ENCODE measurements at regions not wholly inside any gene's neighbourhood (a gene's known extent, or its start where the extent isn't known, plus 50 kb on each side); places are given as distances from the start of the nearest gene placed in this dataset.
"Not testable (repeated sequence)": the region's sequence is repeated elsewhere in the genome, so short reads cannot be mapped to it uniquely, and the experiment has no call there.

DNA sequence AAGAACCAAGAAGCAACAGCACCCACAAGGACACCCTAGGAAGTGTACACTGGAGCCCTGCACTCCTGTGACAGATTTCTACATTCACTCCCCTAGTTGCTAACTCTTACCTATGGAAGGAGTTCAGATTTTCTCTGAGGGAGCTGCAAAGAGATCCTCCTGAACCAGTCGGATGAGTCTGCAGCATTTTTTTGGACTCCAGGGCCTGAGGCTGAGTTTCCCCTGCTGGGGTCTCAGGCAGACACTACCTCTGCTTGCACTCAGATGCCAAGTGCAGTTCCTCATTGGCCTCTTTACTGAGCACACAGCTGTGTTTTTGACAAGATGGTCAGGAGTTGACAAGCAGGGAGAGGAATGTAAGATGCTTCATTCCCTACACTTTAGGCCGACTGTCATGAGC lies 153.2 kb upstream of the RBM19 start:
- DNase-seq: no peak

DNA sequence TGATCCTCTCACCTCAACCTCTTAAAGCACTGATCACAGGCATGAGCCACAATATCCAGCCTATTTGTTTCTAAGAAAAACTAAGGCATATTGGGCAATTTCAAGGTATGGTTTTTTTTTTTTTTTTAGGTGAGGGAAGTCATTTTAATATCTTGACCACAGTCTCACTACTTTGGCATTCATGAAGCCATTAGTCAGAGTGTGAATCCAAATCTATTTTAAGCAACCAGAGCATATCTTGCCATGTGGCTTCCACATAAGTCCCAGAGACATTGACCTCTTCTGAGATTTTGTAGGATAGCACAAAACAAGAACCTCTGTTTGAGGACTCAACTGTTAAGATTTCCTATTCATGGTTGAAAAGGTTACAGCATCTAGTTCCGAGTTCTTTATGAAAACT lies 130.3 kb upstream of the RBM19 start:
- no peak for DNase-seq

DNA sequence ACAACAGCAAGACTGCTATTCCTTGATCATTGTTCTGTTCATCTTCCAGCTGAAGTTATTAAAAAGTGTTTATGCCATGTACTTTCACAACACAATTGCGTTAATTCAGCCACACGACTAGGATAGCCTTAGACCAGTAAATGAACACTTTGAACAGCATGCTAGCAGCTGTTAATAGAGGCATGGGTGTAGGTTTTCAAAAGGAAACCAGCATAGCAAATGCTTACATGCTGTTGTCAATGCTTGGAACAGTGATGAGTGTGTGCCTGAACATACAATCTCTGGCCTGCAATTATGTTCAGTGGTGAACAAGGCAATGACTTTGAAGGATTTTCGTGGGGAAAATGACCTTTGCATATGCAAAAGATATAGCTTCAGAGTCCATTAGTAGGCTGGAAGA lies 127.4 kb upstream of the RBM19 start:
- no peak for DNase-seq

- no peak for DNase-seq
Observed at GRCh38 chr12:114092981-114093380, 126.9 kb upstream of the RBM19 start.

DNA sequence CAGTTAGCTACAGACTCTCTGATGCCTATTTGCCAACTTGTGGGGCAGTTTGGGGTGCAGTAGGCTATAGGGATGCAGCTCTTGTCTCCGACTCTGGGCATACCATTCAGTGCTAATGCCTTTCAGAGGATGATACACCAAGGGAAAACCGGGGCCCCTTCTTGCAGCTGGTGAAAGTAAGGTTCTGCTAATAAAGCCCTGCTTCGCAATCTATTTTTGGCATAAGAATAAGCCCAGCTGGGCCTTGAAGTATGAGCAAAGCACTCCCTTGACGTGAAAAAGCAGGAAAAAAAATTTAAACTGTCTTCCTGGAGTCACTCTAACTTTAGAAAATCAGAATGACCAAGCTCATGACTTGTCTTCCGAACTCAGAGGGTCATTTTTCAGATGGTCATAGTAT lies 124.1 kb upstream of the RBM19 start:
- DNase-seq: no peak

- no peak for DNase-seq
Observed at GRCh38 chr12:114073076-114073475, 107.0 kb upstream of the RBM19 start.

- no peak for DNase-seq
Observed at GRCh38 chr12:114069507-114069906, 103.4 kb upstream of the RBM19 start.

GRCh38 chr12:114064497-114064896 lies 98.4 kb upstream of the RBM19 start:
- DNase-seq: no peak

- DNase-seq: not testable (repeated sequence)
Observed at GRCh38 chr12:114064034-114064433, 97.9 kb upstream of the RBM19 start.

DNA sequence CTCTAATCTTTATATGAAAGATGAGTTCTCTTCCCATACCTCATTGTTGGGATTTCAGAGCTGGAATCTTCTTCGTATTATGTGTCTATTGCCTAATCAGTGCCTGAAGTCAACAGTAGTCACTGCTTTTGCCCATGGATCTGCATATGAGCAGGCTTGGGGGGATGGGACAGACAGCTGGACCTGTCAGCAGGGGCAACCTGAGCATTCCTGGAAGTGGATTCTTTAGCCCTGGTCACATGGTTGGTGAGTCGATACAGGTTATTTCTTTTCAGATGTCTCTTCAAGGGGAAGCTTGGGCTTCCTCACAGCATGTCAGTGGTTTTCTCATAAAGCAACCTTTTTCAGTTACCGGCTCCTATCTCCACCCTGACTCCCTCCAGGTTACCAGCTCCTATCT lies 97.3 kb upstream of the RBM19 start:
- DNase-seq: no peak

DNA sequence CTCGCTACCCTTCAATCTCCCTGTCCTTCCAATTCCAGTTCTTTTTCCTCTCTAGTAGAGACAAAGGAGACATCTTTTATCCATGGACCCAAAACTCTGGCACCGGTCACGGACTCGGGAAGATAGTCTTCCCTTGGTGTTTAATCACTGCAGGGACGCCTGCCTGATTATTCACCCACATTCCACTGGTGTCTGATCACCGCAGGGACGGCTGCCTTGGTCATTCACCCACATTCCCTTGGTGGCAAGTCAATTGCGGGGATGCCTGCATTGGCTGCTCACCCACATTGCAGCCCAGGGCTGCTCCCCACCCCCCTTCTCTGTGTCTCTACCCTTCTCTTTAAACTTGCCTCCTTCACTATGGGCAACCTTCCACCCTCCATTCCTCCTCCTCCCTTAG lies 90.2 kb upstream of the RBM19 start:
- DNase-seq: not testable (repeated sequence)

DNA sequence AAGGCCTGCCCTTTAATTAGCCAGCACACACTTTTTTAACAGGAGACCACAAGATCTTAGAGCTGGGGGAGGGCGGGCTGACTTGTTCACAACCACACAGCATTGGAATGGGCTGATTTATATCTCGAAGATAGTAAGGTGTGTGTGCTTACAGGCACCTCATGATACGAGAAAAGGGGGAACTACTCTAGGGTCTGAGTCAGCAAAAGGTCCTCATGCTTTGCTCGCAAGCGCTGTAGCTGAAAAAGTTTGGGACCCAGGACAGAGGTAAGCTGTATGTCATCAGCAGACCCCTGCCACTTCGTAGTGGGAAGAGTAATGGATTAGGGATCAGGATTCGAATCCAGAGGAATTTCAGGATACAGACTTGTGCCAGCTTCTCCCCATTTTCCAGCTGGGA lies 88.9 kb upstream of the RBM19 start:
- DNase-seq: no peak

DNA sequence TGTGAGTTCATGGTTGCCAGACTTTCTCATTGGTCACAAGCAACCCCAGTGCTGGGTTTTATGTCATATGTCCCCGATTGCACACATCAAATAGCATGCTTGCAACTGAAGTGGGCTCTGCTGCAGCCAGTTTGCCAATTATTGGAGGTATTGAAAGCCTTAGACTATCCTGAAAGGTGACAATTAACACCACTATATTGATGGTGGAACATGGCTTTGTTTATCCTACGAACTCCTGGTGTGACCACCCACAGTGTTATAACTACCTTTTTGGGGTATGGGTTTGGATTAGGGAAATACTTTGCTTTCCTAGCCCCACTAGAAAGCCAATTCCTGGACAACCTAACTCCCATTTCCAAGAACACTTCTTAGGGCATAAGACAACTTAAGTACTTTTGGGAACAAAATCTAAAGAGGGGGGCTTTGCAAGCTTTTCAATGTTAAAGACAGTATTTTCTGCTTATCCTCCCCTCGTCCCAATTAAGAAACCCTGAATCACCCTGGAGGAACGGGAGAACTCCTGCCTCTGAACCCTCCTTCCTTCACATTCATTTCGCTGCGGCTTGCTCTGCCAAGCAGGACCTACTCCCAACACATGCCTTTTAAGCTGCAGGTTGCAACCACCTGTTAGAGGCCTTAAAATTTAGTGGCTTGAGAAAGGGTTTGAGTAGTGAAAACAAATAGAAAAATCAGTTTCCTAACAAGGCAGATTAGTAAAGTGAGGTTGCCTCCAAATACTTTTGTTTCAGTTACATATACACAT lies 80.3 kb upstream of the RBM19 start:
- DNase-seq: no peak

DNA sequence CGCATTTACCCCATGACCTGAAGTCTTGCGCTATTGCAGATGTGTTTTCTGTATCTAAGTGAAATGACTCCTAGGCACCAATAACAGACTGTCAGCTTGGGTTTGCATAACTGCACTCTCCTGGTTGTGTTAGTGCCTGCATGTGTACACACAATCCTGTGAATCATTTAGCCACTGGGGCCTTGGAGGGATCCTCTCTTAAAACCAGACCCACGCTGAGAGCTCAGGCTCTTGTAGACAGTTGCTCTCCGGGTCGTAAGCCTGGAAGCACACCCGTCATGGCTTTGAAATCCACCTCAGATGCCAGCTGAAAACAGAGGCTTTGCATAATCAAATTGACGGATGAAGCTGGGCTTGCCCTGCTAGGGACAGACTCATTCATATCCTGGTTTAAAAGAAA lies 79.2 kb upstream of the RBM19 start:
- no peak for DNase-seq

DNA sequence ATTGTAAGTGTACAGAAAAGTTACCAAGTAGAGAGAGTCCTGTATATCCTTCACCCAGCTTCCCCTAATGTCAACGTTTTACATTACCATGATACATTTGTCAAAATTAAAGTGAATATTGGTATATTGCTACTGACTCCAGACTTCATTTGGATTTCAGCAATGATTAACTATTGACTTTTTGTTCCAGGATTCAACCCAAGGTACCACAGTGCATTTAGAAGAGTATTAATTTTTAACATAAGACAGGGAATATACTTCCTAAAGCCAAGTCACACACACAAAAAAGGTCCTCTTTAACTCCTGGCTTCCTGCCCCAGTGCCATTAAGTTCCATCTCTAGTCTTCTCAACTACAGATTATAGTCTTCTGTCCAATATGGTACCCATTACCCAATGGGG lies 75.5 kb upstream of the RBM19 start:
- DNase-seq: no peak

GRCh38 chr12:114041136-114041535 lies 75.0 kb upstream of the RBM19 start:
- no peak for DNase-seq

DNA sequence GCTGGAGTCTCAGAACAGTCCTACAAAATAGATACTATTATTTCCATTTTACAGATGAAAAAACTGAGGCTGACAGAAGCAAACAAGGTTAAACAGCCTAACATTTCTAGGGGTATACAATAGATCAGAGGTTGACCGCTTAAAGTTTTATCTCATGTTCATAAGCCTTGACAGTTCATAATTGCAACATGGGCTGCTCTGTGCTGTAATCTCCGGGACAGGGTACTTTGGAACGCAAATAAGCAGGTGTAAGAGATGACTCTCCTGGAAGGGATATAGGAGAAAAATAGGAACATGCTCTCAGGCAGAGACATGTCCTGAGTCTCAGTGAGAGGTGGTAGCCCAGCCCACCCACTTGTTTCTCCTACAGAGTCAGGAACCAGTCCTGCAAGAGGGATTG lies 72.8 kb upstream of the RBM19 start:
- no peak for DNase-seq

DNA sequence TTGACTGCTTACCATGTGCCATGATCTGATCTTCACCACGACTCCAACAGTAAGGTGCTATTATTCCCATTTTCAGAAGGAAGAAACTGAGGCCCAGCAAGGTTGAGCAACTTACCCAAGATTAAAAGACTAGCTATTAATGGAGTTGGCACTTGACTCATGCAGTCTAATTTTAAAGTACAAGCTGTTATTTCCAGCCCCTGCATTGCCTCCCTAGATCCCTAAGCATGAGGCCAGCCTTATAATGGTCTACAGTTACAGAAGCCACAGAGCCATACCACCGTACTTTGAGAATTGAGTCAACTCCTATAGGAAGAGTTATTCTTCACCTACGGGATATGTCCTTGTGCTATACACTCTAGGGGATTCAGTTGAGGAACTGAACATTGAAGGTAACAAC lies 66.7 kb upstream of the RBM19 start:
- no peak for DNase-seq

DNA sequence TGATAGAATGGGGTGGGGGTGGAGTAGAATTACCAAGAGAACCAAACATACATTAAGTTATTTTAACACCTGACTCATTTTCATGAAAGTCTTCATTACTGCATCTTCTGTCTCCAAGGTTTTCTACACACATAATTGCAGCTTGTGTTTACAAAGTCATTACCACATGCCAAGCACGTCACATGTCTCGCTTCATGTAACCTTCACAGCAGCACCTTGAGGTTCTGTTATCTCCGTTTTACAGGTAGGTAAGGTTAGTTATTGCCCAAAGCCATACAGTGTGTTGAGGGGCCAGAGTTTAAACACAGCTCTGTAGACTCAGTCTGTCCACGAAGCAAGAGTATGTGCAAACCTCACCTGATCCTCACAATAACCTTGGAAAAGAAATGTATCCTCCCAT lies 64.3 kb upstream of the RBM19 start:
- no peak for DNase-seq

- no peak for DNase-seq
Observed at GRCh38 chr12:114026805-114027204, 60.7 kb upstream of the RBM19 start.

GRCh38 chr12:114025935-114026334 lies 59.8 kb upstream of the RBM19 start:
- no peak for DNase-seq

GRCh38 chr12:114022081-114022480 lies 56.0 kb upstream of the RBM19 start:
- not testable (repeated sequence) for DNase-seq

GRCh38 chr12:114018669-114019068 lies 52.5 kb upstream of the RBM19 start:
- no peak for DNase-seq

Data from inflammatory macrophage treated with lipopolysaccharide for 1 hour (primary cell).